ENCODE measurements at regions not wholly inside any gene's neighbourhood (a gene's known extent, or its start where the extent isn't known, plus 50 kb on each side); places are given as distances from the start of the nearest gene placed in this dataset.

DNA sequence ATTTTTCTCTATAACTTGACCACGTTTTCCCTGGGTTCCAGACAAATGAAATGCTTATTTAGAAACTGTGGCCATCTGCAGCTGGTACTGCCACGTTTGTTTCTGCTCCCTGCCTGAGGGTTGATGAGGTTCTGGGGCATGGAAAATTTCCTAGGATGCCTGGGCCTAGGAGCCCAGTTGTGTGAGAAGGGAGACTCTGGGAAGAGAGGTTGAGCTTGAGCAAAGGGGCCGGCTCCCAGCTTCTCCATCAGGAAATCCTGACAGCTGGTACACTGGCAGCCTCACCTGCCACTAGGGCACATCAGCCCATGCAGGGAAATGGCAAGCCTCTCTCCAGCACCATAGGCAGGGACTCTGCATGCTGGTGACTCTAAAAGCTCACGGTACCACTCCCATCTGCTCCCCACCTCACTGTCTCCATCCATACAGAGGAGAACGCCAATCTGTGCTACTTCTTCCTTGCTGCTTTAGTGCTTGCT lies 165.4 kb upstream of the PPP2R3A start:
- no peak for DNase-seq (ENCODE audit: low spot score)

DNA sequence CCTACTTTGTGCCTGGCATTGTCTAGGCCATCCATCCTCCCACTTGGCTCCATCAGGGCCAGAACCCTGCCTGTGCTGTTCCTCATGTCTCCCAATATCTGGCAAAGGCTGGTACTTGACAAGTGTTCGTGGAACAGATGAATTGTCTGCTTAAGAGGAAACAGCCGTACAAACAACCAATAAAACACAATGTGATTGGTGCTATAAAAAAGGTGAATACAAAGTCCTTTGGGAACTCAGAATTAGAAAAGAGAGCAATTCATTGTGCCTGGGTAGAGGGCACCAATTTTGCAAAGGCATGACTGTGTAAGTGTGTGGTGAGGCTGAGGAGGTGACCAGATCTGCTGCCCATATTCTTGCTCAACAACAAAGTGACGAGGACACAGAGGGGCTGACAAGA lies 164.5 kb upstream of the PPP2R3A start:
- no peak for DNase-seq (ENCODE audit: low spot score)

DNA sequence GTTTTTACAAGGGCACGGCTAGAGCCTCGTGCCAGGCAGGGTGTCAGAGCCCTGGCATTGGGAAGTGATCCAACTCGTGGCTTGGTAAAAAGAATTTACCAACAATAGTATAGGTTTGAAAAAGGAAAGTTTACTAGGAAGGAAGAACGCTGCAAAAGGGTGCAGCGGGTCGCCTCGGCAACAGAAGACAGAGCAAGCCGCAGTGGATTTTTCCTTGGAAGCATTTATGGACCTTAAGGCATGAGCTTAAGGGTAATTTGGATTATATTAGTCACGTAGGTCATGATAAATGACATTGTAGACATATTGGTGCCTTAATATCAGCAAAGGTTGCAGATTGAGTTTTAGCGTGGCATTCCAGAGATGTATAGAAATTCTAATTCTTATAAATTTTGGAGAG lies 163.4 kb upstream of the PPP2R3A start:
- no peak for DNase-seq (ENCODE audit: low spot score)

DNA sequence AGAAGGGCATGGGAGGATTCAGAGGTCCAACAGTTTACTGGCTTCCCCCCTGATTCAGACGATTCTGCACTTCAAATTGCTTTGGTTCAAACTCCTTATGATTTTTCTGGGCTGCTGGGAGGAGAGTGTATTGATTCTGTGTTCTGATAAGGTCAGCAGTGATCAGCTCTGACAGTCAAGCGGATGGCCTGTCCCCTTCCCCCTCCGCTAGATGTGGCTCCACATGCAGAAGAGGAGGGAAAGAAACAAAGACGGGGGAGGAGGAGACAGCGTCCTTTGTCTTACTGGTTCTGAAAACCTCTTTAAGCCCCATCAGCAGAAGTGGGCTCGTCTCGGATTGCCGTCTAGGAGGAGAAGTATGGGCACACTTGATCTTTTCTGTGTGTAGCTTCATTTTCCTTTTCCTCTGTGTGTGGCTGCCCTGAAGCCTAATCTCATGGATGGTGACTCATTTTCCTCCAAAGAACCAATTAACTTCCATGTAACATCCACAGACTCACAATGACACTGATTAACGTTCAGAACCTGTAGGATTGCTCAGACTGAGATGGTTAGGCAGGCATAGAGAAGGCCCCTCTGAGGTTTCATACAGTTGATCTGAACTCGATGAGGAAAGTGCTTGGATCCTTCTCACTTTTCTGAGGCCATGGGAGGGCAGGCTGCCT lies 162.4 kb upstream of the PPP2R3A start:
- DNase-seq (ENCODE audit: low spot score) = no peak

DNA sequence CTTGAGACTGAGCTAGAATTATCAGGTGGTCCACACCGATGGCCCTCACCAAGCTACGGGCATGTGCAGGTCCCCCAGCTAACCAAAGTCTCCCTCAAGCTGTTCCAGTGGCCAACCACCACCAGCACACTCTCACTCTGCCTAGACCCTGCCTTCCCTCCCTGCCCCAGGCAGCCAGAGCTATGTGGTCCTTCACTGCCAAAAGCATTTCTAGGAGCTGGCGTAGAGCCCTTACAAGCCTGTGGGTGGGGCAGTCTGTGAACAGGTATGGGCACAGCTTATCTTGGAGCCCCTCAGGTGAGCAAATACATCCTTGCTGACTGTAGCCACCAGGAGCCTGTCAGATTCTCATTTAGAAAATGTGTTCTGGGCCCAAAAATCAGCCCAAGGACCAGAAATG lies 159.8 kb upstream of the PPP2R3A start:
- no peak for DNase-seq (ENCODE audit: low spot score)

DNA sequence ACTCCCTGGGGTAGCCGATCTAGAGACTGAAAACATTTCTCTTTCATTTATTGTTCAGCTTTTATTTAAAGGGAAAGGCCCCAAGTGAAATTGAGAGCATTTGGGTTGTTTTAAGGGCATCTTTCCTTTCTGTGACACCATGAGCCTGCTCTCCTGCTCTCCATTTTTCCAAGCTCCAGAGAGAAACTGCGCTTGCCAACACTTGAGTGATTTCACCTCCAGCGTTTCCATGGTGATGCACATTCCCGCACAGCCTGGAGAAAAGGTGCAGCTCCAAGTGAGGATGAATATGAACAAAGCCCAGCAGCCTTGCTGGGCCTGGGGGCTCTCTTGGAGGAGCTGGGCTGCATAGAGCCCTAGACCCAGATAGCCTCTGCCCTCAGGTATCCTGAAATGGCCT lies 159.2 kb upstream of the PPP2R3A start:
- no peak for DNase-seq (ENCODE audit: low spot score)

DNA sequence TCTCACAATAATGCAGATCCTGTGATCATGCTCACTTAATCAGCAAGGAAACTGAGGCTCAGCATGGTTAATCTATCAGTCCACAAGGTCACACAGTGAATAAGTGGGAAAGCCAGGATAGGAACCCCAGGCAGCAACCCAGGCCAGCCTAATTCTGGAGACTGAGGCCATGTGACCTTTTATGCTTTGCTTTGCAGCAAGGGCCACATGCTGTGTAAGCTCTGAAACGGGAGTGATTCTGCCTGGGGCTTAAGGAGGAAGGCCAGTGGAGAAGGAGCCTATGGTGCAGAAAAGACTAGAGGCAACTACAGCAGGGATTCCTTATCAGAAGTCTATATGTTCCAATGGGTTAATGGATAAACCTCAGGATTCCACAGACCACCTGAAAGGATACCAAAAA lies 157.6 kb upstream of the PPP2R3A start:
- peak; percentile 28 for DNase-seq (ENCODE audit: low spot score)

DNA sequence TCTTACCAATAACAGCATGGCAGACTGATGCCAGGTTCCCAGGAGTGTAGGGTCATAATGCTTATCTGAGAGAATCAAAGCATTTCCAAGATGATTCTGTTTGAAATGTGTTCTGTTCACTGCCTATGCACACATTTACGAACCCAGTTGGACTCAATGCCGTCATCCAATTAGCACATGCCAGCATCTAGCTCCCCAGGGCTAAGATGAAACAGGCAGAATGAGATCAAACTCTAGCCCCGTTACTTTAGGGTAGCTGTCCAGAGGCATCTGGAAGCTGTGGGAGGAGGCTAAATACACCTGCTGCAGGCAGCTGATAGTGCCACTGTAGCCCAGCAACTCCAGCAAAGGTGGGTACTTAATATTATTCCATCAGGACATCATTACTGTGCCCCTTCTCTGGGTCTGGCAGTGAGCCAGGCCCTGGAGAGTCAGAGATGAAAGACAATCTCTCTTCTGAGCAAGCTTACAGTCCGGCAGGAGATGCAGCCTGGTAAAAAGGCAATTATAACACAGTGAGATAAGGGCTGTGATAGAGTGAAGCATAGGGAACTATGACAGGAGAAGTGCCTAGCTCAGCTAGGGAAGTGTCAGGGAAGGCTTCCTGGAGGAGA lies 156.4 kb upstream of the PPP2R3A start:
- no peak for DNase-seq (ENCODE audit: low spot score)

DNA sequence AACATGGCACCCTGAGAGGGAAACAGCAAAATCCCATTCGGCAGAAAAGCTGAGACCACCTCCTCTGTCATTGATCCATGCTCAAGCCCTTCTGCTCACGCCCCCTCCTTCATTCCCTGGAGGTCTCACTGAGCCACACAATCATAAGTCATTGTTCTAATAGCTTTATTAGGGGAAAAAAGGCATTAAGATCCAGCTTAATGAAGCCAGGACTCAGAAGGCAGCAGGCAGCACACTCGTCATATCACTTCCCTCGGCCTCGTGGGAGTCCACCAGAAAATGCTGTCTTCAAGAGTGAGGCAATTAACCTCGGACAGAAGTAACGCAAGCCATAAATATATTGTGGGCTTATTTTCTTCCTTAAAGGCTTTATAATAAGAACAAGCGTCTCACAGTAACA lies 153.9 kb upstream of the PPP2R3A start:
- no peak for DNase-seq (ENCODE audit: low spot score)

DNA sequence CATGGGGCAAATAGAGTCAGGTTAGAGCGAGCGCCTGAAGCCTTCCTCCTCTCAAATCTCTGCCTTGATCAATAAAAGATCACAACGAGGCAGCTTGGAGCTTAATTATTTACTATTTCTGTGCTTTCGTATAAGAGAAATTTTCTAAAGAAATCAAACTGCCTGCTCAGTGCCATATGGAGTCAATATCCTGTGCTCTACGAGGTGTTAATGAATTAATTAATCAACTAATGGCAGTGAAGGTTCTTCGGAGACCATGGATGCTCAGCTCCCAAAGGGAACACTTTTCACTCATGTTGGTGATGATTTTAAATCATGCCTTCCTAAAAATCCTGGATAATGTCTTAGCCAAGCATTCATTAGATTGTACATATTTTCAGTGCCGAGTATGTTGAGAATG lies 153.5 kb upstream of the PPP2R3A start:
- no peak for DNase-seq (ENCODE audit: low spot score)

DNA sequence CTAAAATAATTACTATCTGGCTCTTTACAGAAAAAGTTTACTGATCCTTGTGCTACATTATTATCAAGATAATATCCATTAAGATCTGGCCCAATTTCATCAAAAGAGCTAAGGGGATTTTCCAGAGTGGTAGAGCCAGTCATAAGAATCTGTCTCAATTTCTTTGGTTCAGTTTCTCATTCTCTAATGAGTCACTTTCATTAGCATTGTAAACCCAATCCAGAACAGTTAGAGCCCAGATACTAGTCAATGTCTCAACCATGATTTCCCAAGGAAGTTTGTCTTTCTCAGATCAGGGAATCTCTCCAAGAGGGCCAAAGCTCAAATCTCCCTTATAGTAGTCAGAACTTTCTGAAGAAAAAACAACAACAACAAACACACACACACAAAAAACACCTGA lies 131.1 kb upstream of the PPP2R3A start:
- DNase-seq (ENCODE audit: low spot score) = no peak

DNA sequence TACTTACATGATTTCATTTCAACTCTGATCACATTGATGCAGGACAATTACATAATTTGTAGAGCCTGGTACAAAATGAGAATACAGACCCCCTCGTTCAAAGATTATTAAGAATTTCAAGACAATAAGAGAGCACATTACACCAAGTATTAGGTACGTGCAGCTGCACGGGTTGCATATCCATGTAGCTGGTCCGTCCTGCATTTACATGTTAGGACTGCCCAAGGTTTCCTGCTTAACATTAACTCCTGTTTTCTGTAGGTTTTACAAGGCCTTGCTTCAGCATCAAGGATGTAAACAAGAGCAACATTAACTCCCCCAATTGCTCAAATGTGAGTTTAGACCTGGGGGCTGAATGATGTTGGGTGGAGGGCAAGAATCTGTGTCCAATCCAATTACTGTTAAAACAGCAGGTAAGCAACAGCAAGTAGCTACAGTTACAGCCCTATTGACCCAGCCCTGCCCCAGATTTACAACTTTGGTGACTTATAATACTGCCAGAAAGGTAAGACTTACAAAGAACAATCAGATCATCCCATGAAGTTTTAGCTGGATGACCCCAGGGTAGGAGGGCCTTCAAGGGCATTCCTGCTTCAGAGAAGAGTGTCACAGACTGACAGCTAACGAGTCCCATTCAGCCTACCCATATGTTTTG lies 127.4 kb upstream of the PPP2R3A start:
- DNase-seq (ENCODE audit: low spot score) = no peak

DNA sequence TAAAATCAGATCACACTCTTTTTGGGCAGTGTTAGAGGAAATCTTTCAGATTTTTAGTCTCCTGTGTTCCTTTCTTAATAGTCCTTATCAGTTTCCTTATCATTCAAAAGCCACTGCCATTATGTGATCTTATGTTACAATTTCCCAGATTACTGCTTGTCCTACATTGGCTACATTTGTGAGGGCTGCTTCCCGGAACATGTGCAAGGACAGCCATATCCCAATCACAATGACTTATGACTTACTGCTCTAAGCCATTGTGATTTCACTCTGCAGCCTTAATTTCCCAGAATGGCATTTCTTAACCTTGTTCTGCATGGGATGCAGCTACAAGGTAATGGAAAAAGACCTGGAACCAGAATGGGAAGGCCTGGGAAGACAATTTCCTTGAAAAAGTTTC lies 125.1 kb upstream of the PPP2R3A start:
- DNase-seq (ENCODE audit: low spot score) = no peak

DNA sequence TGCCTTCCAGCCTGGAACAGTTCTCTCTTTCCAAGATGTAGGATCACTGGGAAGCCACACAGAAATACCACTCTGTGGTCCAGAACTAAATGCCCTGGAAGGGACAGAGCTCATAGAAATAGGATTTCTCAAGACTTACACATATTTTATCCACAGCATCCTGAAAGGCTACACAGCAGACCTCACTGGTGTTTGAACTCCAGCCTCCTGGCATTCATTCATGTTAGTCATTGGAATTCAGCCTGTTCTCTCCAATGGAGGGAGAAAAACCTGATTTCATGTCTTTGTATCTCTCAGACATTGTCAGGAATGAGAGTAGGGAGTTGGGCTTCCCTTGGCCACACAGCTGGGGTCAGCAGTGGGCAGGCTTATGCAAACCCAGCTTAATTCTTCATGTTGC lies 121.1 kb upstream of the PPP2R3A start:
- no peak for DNase-seq (ENCODE audit: low spot score)

DNA sequence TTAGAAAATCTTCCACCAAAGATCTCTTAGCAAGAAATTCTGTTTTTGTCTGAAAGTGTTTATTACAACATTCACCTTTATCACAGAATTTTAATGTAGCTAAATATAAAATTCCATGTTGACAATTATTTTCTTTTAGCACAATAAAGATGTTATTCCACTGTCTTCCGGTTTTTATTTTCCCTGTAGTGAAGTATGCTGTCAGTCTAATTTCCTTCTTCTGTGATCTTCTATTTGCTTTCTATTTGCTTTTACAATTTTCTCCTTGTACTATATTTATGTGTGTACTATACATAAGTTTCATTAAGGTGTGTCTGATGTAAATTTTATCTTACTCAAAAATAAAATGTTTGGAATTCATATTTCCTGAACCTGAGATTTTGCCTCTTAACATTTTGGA lies 117.5 kb upstream of the PPP2R3A start:
- no peak for DNase-seq (ENCODE audit: low spot score)

DNA sequence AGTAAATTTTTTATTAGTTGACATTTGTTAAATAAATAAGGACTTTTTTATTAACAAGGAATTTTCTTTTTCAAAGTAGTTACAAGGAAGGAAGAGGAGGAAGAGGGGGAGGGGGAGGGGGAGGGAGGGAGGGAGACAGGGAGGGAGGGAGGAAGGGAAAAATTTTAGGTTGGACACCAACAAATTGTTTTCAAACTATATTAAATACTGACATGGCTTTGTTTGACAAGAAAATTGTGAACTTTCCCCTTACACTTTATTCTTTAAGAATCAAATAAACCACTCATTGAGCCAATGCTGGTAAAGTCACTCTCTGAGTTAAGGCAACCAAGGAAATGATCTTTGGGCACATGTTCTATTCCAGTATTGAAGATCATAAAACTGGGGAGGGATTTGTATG lies 115.7 kb upstream of the PPP2R3A start:
- DNase-seq (ENCODE audit: low spot score) = no peak

DNA sequence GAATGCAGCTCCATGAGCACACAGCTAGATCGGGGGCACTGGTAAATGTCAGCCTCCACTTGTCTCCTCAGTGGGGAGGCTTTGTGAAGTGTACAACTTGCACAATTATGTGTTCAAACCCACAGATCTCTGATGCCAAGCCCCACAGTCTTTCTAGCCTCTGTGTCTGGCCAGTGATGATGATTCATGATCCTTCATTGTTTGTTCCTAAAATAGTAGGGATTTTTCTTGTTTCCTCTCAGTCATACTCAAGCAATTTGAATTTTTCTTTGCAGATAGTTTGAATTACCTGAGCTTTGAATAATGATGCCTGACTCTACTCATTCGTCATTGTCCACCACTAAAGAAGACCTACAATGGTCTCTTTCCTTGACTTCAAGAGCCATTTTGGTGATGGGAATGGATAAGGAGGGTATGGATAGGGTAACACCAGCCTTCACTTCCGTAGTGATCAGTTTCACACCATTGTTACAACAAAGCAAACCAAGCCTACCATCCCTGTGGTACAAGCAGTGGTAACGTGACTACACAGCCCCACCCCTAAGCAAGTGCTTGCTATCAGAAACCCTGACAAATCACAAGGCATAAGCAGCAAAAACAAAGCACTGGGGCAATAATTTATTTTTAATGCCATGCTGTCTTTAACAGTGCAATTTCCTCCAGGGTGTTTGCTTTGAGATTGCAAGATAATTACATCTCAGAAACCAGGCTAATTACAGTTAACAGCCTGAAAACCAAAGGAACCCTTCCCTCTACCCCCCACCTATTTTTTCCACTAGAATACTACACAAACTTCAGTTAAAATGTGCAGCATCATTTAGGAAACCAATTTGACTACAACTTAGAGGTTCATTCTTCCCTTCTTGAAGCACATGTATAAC lies 114.1 kb upstream of the PPP2R3A start:
- DNase-seq (ENCODE audit: low spot score) = no peak

DNA sequence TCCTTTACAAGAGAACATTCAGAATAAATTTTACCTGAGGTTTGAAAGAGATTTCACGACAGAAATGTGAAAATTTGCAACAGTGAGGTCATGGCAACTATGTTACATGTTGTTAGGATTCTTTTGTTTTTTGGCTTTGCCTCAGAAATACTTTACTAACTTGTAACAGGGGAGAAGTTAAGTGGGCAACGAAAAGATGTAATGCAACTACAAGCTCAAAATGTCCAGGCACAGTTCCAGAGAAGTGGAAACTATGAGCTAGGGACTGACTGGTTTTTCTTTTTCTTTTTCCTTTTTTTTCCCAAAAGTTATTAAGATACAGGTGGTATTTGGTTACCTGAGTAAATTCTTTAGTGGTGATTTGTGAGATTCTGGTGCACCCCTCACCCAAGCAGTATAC lies 111.5 kb upstream of the PPP2R3A start:
- no peak for DNase-seq (ENCODE audit: low spot score)

DNA sequence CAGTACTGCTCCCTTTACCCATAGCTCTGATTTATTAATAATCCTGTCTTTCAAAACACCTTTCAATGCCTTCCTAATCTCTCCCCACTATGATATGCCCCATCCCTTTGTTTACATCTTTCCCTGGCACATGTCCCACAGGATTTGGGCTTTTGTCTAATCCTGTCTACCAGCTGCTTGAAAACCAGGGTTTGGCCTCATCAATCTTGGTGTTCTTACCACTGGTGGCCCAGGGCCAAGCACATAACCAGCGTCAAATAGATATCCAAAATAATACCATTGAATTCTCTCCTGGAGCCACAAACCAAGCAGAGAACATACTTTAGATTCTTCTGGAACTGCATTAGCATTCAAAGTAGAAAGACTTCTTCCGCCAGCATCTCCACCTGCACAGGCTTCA lies 104.8 kb upstream of the PPP2R3A start:
- DNase-seq (ENCODE audit: low spot score) = no peak

DNA sequence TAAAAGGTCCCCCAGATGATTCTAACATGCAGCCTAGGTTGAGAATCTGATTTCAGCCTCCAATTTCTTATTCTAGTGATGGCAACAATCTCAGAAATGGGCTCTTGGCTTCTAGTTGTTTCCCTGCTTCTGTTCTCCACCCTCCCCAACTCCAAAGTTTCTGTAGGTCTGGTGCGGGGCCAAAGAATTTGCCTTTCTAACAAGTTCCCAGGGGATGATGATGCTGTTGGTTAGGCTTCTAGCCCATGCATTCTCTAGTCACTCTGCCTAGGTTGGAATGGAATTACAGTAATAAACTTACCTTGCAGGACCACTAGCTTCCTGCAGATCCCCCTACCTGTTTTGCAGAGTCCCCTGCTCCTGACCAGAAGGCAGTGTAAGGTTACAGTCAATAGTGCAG lies 103.2 kb upstream of the PPP2R3A start:
- DNase-seq (ENCODE audit: low spot score) = no peak

DNA sequence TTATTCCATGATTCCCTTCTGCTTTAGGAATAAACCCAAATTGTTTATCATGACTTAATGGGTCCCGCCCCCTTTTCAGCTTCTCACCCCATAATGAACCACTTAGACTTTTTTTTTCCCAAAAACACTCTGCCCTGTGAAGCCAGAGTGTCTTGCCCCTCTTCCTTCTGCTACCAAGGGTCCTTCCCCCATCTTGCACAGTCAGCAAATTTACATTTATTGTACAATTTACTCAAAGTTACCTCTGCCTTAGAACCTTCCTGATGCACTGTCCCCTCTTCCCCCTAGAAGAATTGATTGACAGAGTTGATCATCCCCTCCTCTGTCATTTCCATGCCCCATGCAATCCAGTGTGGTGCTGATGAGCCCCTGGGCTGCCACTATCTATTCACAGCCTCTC lies 101.5 kb upstream of the PPP2R3A start:
- no peak for DNase-seq (ENCODE audit: low spot score)

DNA sequence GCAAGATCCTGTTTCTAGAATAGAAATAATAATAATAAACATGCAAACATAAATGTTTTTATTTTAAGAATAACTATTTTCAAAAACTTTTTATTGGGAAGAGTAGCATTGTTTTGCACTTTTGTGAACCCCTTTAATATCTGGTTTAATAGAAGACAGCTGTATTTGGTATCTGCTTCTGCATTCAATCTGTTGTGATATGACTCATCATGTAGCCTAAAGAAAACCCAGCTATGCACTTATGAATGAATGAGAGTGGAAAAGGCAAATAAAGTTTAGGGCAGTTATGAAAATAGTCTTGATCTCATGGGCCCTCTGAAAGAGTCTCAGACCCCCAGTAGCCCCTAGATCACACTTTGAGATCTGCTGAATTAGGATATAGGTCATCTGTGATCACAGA lies 100.4 kb upstream of the PPP2R3A start:
- no peak for DNase-seq (ENCODE audit: low spot score)

DNA sequence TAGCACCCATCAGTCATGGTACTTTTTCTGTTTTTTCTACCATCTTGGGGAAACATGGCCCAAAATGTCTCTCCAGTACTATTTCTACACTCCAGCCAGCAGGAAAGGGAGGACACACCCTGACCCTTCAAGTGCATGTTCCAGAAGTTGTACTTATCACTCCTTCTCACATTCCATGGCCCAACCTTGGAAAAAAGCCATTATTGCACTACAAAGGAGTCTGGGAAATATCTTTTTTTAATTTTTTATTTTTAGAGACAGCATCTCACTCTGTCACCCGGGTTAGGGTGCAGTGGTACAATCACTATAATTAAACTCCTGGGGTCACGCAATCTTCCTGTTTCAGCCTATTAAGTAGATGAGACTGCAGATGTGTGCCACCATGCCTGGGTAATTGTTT lies 100.0 kb upstream of the PPP2R3A start:
- DNase-seq (ENCODE audit: low spot score) = no peak
